ENCODE measurements at regions not wholly inside any gene's neighbourhood (a gene's known extent, or its start where the extent isn't known, plus 50 kb on each side); places are given as distances from the start of the nearest gene placed in this dataset.

DNA sequence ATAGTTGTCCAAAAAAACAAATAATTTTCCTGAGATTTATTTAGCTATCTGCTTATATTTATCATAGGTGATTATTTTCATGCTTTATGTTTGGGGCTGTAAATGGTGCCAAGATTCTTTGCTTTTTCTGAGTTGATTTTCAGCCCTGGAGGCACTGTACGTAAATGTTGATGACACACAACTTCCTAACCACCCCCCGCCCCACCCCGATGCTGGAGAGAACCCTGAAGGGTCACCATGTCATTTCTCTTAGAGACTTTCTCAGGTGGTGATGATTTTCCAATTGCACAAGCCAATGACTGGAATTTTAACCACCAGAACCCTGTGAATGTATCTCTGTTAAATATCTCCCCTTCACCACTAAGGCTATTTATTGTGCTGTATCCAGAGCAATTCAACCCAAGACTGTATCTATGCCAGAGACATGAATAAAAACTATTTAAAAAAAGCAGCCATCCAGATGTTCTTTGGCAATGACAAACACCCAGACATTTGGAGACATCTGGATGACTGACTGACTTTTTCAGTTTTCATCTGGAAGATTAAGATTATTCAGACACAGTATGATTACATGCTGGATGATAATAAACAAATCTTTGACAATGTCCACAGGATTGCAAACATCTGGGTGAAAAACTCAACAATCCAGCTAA, 346.0 kb downstream of the LMX1A start (continued):
- TF ChIP-seq, protein P1, sequence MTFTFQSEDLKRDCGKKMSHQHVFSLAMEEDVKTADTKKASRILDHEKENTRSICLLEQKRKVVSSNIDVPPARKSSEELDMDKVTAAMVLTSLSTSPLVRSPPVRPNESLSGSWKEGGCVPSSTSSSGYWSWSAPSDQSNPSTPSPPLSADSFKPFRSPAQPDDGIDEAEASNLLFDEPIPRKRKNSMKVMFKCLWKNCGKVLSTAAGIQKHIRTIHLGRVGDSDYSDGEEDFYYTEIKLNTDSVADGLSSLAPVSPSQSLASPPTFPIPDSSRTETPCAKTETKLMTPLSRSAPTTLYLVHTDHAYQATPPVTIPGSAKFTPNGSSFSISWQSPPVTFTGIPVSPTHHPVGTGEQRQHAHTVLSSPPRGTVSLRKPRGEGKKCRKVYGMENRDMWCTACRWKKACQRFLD (CRISPR knock-in tag; IDR thresholded peaks at IDR 0.05; ENCODE audit: borderline replicate concordance): no peak
- TF ChIP-seq NFKB2 (CRISPR knock-in tag; IDR thresholded peaks at IDR 0.05; ENCODE audit: borderline replicate concordance): no peak
- no peak for TF ChIP-seq HES4 (CRISPR knock-in tag; IDR thresholded peaks at IDR 0.05; ENCODE audit: borderline replicate concordance)
- TF ChIP-seq, protein P2, sequence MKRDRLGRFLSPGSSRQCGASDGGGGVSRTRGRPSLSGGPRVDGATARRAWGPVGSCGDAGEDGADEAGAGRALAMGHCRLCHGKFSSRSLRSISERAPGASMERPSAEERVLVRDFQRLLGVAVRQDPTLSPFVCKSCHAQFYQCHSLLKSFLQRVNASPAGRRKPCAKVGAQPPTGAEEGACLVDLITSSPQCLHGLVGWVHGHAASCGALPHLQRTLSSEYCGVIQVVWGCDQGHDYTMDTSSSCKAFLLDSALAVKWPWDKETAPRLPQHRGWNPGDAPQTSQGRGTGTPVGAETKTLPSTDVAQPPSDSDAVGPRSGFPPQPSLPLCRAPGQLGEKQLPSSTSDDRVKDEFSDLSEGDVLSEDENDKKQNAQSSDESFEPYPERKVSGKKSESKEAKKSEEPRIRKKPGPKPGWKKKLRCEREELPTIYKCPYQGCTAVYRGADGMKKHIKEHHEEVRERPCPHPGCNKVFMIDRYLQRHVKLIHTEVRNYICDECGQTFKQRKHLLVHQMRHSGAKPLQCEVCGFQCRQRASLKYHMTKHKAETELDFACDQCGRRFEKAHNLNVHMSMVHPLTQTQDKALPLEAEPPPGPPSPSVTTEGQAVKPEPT (CRISPR knock-in tag; IDR thresholded peaks at IDR 0.05; ENCODE audit: low read depth): no peak
- TF ChIP-seq NFKBIZ (CRISPR knock-in tag; IDR thresholded peaks at IDR 0.05): no peak

DNA sequence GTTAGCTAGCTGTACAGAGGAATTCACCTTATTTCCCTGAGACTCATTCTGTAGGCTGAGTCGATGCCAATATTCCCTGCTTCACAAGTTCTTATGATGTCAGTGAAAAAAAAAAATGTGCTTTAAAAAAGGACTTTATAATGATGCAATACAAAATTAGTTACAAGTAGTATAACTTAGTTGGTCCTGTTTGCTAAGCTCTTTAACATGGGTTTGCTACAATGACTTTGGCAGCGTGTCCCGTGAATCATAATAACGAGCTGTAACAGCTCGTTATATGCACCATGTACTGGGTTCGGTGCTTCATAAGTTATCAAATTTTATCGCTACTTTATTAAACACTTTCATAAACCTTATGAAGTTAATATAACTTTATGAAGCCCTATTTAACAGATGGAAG, 349.7 kb downstream of the LMX1A start:
- no peak overlapping the region for H3K4me3 ChIP-seq (replicated peaks in 1 of 3; ENCODE audit: insufficient read depth in 1 of 3, low read depth in 2 of 3, low read length in 3 of 3)
- H3K9me3 ChIP-seq (ENCODE audit: low read length): 0 out of 2 replicates have a peak, but pooled peaks cover 5% of the 10 kb centered on the region
- H4K20me1 ChIP-seq (ENCODE audit: insufficient read depth, low read length): no peaks in the 10 kb centered on the region
- TF ChIP-seq ZNF382 (CRISPR knock-in tag; IDR thresholded peaks at IDR 0.05; ENCODE audit: borderline replicate concordance): no peak
- TF ChIP-seq ZNF543 (CRISPR knock-in tag; IDR thresholded peaks at IDR 0.05): no peak
- TF ChIP-seq, protein P3, sequence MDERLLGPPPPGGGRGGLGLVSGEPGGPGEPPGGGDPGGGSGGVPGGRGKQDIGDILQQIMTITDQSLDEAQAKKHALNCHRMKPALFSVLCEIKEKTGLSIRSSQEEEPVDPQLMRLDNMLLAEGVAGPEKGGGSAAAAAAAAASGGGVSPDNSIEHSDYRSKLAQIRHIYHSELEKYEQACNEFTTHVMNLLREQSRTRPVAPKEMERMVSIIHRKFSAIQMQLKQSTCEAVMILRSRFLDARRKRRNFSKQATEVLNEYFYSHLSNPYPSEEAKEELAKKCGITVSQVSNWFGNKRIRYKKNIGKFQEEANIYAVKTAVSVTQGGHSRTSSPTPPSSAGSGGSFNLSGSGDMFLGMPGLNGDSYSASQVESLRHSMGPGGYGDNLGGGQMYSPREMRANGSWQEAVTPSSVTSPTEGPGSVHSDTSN (CRISPR knock-in tag; IDR thresholded peaks at IDR 0.05): no peak
- TF ChIP-seq MAZ (IDR thresholded peaks at IDR 0.05; ENCODE audit: borderline replicate concordance, low read depth, low read length): no peak
- no peak for TF ChIP-seq MAZ (CRISPR knock-in tag; IDR thresholded peaks at IDR 0.05; ENCODE audit: low read depth)
- peak; percentile 20; the same call in 1 of the 2 replicates for TF ChIP-seq ATF7 (IDR thresholded peaks at IDR 0.05)
- TF ChIP-seq ATF7 (CRISPR knock-in tag; IDR thresholded peaks at IDR 0.05): no peak
- H3K79me2 ChIP-seq (ENCODE audit: insufficient read depth, low read length): no peaks in the 10 kb centered on the region
- intact Hi-C loops (cut with micrococcal nuclease; ENCODE audit: unreplicated experiment) (no loop called here), in situ Hi-C loops (cut with HindIII; ENCODE audit: extremely low pct_ligation_motif_present, low pct_unique_long_range_greater_than_20kb) (no loop called here)
- H3K27ac ChIP-seq (ENCODE audit: extremely low read length, insufficient read depth, low read length): no peak overlapping the region
- H3K36me3 ChIP-seq (replicated peaks in 1 of 2; ENCODE audit: control insufficient read depth in 1 of 2, insufficient read depth in 2 of 2, low read length in 2 of 2): no peaks in the 10 kb centered on the region
- 15% methylated on average over 7 of the region's 7 CpGs for WGBS (ENCODE audit: low lambda C conversion rate)
- H2AFZ ChIP-seq (ENCODE audit: low read length): no peak overlapping the region
- H3K27me3 ChIP-seq (ENCODE audit: control insufficient read depth in 1 of 2, insufficient read depth in 2 of 2, low read length in 2 of 2): no peaks in the 10 kb centered on the region
- no peaks in the 10 kb centered on the region for H3K4me1 ChIP-seq (ENCODE audit: insufficient read depth, low read length)
- BruUV-seq (replicated peaks): no TSS peak
- no peak overlapping the region for H3K4me2 ChIP-seq (ENCODE audit: low read depth, low read length)
- no peak overlapping the region for H3K9ac ChIP-seq (ENCODE audit: insufficient read depth, low read depth, low read length)
- ATAC-seq: no peak
- DNase-seq (ENCODE audit: low spot score): no peak
- FAIRE-seq: no peak
- ChIA-PET POLR2A (no interaction called here), CTCF (ENCODE audit: low intra/inter-chr PET ratio, low total read pairs) (no interaction called here)
